H1 (cell line): ENCODE measurements at regions not wholly inside any gene's neighbourhood (a gene's known extent, or its start where the extent isn't known, plus 50 kb on each side); places are given as distances from the start of the nearest gene placed in this dataset.

Experiments
- CTCF ChIA-PET: fragments of 300-600 bp; sonication (Branson Sonifier 250); formaldehyde crosslinking; loops from one replicate; lab custom pipeline; 2021; ENCODE audit not compliant: partially characterized antibody; lab: Charles Lee
- POLR2A ChIA-PET: fragments of 300-600 bp; sonication (Branson Sonifier 250); formaldehyde crosslinking; loops from one replicate; lab custom pipeline; 2021; ENCODE audit warnings: inconsistent platforms; ENCODE audit not compliant: partially characterized antibody; lab: Charles Lee
- DNase-seq, 2 experiments: peaks; one replicate each; pipeline versions ENCODE4 v3.0.0 to v3.0.0-alpha.2; 2010 to 2022; ENCODE audit warnings: low spot score in 2 of 2, low read depth in 1 of 2, mixed read lengths in 1 of 2
- FAIRE-seq: peaks from 2 replicates; lab custom pipeline; 2011; peaks lifted over from hg19 to GRCh38; lab: Jason Lieb, UNC
- H2AFZ ChIP-seq: 2 replicates; pipeline ENCODE4 v1.8.1; 2012; ENCODE audit warnings: low read length, inconsistent platforms
- H2AK5ac ChIP-seq: 2 replicates; pipeline ENCODE4 v1.6.1; 2013; ENCODE audit warnings: low read depth, low read length
- H2BK120ac ChIP-seq: replicated peaks from 2 replicates; pipeline ENCODE3; 2013; ENCODE audit warnings: low read depth, low read length, inconsistent platforms
- H2BK12ac ChIP-seq: 2 replicates; pipeline ENCODE4 v1.6.1; 2013; ENCODE audit warnings: low read depth, low read length
- H2BK15ac ChIP-seq: 2 replicates; pipeline ENCODE4 v1.6.1; 2013; ENCODE audit warnings: low read length
- H2BK20ac ChIP-seq: 2 replicates; pipeline ENCODE4 v1.6.1; 2013; ENCODE audit warnings: low read length
- H2BK5ac ChIP-seq: 2 replicates; pipeline ENCODE4 v1.6.1; 2013; ENCODE audit warnings: low read depth, low read length
- H3K14ac ChIP-seq: 2 replicates; pipeline ENCODE4 v1.6.1; 2013; ENCODE audit warnings: inconsistent platforms; ENCODE audit not compliant: insufficient read length
- H3K18ac ChIP-seq: 2 replicates; pipeline ENCODE4 v1.6.1; 2013; ENCODE audit warnings: low read length; ENCODE audit errors: extremely low read depth
- H3K23ac ChIP-seq: 2 replicates; pipeline ENCODE4 v1.6.1; 2013; ENCODE audit warnings: inconsistent platforms; ENCODE audit not compliant: insufficient read length
- H3K23me2 ChIP-seq: 2 replicates; pipeline ENCODE4 v1.6.1; 2013; ENCODE audit warnings: low read depth, low read length
- H3K27ac ChIP-seq: 2 replicates; pipeline ENCODE4 v1.6.1; 2011; ENCODE audit warnings: low read depth, low read length, inconsistent platforms
- H3K27me3 ChIP-seq, 4 experiments: replicated peaks in 1 of 4; 1 replicate in 1 of 4; 2 replicates in 3 of 4; pipeline versions ENCODE4 v1.6.1 to v1.8.1; 2011 to 2013; ENCODE audit warnings: low read length in 3 of 4, mild to moderate bottlenecking in 3 of 4, inconsistent platforms in 2 of 4, mixed read lengths in 2 of 4, moderate library complexity in 1 of 4; ENCODE audit not compliant: control insufficient read depth in 3 of 4, insufficient read depth in 3 of 4; ENCODE audit errors: extremely low read depth in 1 of 4
- H3K36me3 ChIP-seq, 4 experiments: 2 replicates each; pipeline versions ENCODE4 v1.6.1 to v1.8.1; 2011 to 2013; ENCODE audit warnings: mild to moderate bottlenecking in 4 of 4, low read length in 3 of 4, moderate library complexity in 2 of 4, control low read depth in 1 of 4, inconsistent platforms in 1 of 4; ENCODE audit not compliant: insufficient read depth in 4 of 4, control insufficient read depth in 2 of 4
- H3K4ac ChIP-seq: replicated peaks from 2 replicates; pipeline ENCODE3; 2013; ENCODE audit warnings: low read length, low read depth, mixed read lengths, inconsistent platforms; ENCODE audit not compliant: insufficient read length
- H3K4me1 ChIP-seq, 4 experiments: replicated peaks in 1 of 4; 1 replicate in 1 of 4; 2 replicates in 3 of 4; pipeline versions ENCODE4 v1.6.1 to v1.8.1; 2011 to 2013; ENCODE audit warnings: low read length in 3 of 4, inconsistent platforms in 2 of 4, mixed read lengths in 1 of 4; ENCODE audit not compliant: insufficient read depth in 4 of 4, control insufficient read depth in 3 of 4
- H3K4me2 ChIP-seq, 2 experiments: 2 replicates each; pipeline versions ENCODE4 v1.6.1 to v1.8.1; 2011 to 2013; ENCODE audit warnings: low read depth in 2 of 2, low read length in 2 of 2, control low read depth in 1 of 2, inconsistent platforms in 1 of 2, mild to moderate bottlenecking in 1 of 2; ENCODE audit not compliant: insufficient read depth in 1 of 2
- H3K4me3 ChIP-seq, 4 experiments: fragments of 200-600, 300-600 bp in 1 of 4; sonication (generic), shearing (Covaris generic), sonication (Bioruptor Twin) in 1 of 4; 2 replicates each; pipeline versions ENCODE4 v1.5.1 to v1.8.1; 2011 to 2016; ENCODE audit warnings: low read length in 4 of 4, low read depth in 3 of 4, control low read depth in 2 of 4, inconsistent platforms in 2 of 4, mild to moderate bottlenecking in 2 of 4, mixed read lengths in 1 of 4, moderate library complexity in 1 of 4; ENCODE audit not compliant: insufficient read depth in 2 of 4; ENCODE audit errors: extremely low read depth in 1 of 4
- H3K56ac ChIP-seq: replicated peaks from 2 replicates; pipeline ENCODE3; 2013; ENCODE audit warnings: low read depth, mild to moderate bottlenecking, mixed read lengths, low read length, inconsistent platforms; ENCODE audit not compliant: insufficient read length
- H3K79me1 ChIP-seq: 2 replicates; pipeline ENCODE4 v1.6.1; 2013; ENCODE audit warnings: low read depth, low read length, control low read depth
- H3K79me2 ChIP-seq, 2 experiments: 2 replicates each; pipeline versions ENCODE4 v1.6.1 to v1.8.1; 2012 to 2013; ENCODE audit warnings: low read length in 2 of 2, mild to moderate bottlenecking in 2 of 2, inconsistent platforms in 1 of 2; ENCODE audit not compliant: insufficient read depth in 2 of 2, control insufficient read depth in 1 of 2
- H3K9ac ChIP-seq, 4 experiments: replicated peaks in 1 of 4; 1 replicate in 1 of 4; 2 replicates in 3 of 4; pipeline versions ENCODE4 v1.6.1 to v1.8.1; 2011 to 2013; ENCODE audit warnings: low read depth in 3 of 4, low read length in 3 of 4, control low read depth in 2 of 4, mild to moderate bottlenecking in 2 of 4, moderate library complexity in 2 of 4, inconsistent platforms in 1 of 4; ENCODE audit errors: extremely low read depth in 1 of 4
- H3K9me3 ChIP-seq, 2 experiments: 2 replicates each; pipeline versions ENCODE4 v1.6.1 to v1.8.1; 2012 to 2013; ENCODE audit warnings: mild to moderate bottlenecking in 2 of 2, moderate library complexity in 2 of 2, control low read depth in 1 of 2, inconsistent platforms in 1 of 2, low read depth in 1 of 2, low read length in 1 of 2, mixed read lengths in 1 of 2; ENCODE audit not compliant: insufficient read depth in 2 of 2
- H4K20me1 ChIP-seq, 2 experiments: replicated peaks in 1 of 2; 2 replicates each; pipeline versions ENCODE3 to v1.8.1; 2011 to 2013; ENCODE audit warnings: inconsistent platforms in 2 of 2, low read length in 2 of 2, mild to moderate bottlenecking in 1 of 2; ENCODE audit not compliant: insufficient read depth in 2 of 2, control insufficient read depth in 1 of 2
- H4K5ac ChIP-seq: 2 replicates; pipeline ENCODE4 v1.6.1; 2013; ENCODE audit warnings: low read length, low read depth, mixed read lengths, inconsistent platforms; ENCODE audit not compliant: insufficient read length
- H4K8ac ChIP-seq: 2 replicates; pipeline ENCODE4 v1.8.0; 2013; ENCODE audit warnings: mild to moderate bottlenecking, moderate library complexity, low read length, inconsistent platforms; ENCODE audit not compliant: insufficient read depth; ENCODE audit errors: extremely low read depth
- H4K91ac ChIP-seq: replicated peaks from 2 replicates; pipeline ENCODE3; 2013; ENCODE audit warnings: low read length, mixed read lengths, inconsistent platforms; ENCODE audit not compliant: insufficient read length
- CBX8 ChIP-seq: fragments of 300-800, 300-1000 bp; sonication (generic); IDR thresholded peaks from 2 replicates; pipeline ENCODE4 v1.7.1; 2016; ENCODE audit warnings: low read depth, low read length, borderline replicate concordance
- E2F6 ChIP-seq: IDR thresholded peaks from 2 replicates; pipeline ENCODE4 v1.6.1; 2012; ENCODE audit warnings: inconsistent platforms
- EZH2 ChIP-seq: fragments of 200-600 bp; sonication (generic); IDR thresholded peaks from 2 replicates; pipeline ENCODE4 v1.7.1; 2012; ENCODE audit warnings: low read depth, mild to moderate bottlenecking, moderate library complexity, low read length, inconsistent platforms; ENCODE audit not compliant: severe bottlenecking
- HDAC6 ChIP-seq: IDR thresholded peaks from one replicate; pipeline ENCODE4 v1.7.1; 2012; ENCODE audit warnings: low read depth, mild to moderate bottlenecking, inconsistent platforms, low read length, moderate library complexity
- KDM5A ChIP-seq: fragments of 200-600 bp; IDR thresholded peaks from 2 replicates; pipeline ENCODE4 v1.7.1; 2012; ENCODE audit warnings: mild to moderate bottlenecking, low read length, inconsistent platforms, mixed read lengths
- MAFK ChIP-seq: IDR thresholded peaks from 2 replicates; pipeline ENCODE4 v1.6.1; 2012; ENCODE audit warnings: low read depth, mild to moderate bottlenecking, improper control_type of control experiment, low read length
- NANOG ChIP-seq: IDR thresholded peaks from 2 replicates; pipeline ENCODE4 v1.6.1; 2011; ENCODE audit warnings: low read length, low read depth, mild to moderate bottlenecking, inconsistent platforms; ENCODE audit not compliant: insufficient read depth, poor library complexity, severe bottlenecking
- RAD21 ChIP-seq, 2 experiments: IDR thresholded peaks in 1 of 2; conservative IDR thresholded peaks in 1 of 2; 2 replicates each; pipeline ENCODE4 v1.6.1; 2011; ENCODE audit warnings: low read depth in 2 of 2, low read length in 2 of 2, improper control_type of control experiment in 1 of 2, inconsistent platforms in 1 of 2, mild to moderate bottlenecking in 1 of 2, moderate library complexity in 1 of 2
- RNF2 ChIP-seq: fragments of 200-900, 300-1000 bp; sonication (generic); IDR thresholded peaks from 2 replicates; pipeline ENCODE4 v1.7.1; 2016; ENCODE audit warnings: borderline replicate concordance, low read depth, mild to moderate bottlenecking, antibody characterized with exemption, low read length; ENCODE audit not compliant: poor library complexity, severe bottlenecking; ENCODE audit errors: missing control alignments
- SAP30 ChIP-seq: fragments of 300-600 bp; sonication (generic); IDR thresholded peaks from 2 replicates; pipeline ENCODE4 v1.7.1; 2012; ENCODE audit warnings: low read length, moderate library complexity, mild to moderate bottlenecking, inconsistent platforms; ENCODE audit not compliant: insufficient read depth, insufficient replicate concordance
- SRF ChIP-seq: IDR thresholded peaks from 2 replicates; pipeline ENCODE4 v1.6.1; 2011; ENCODE audit warnings: mild to moderate bottlenecking, low read depth, low read length, moderate library complexity
- TAF1 ChIP-seq: IDR thresholded peaks from 2 replicates; pipeline ENCODE4 v1.6.1; 2011; ENCODE audit warnings: mild to moderate bottlenecking, low read depth, low read length
- TF ChIP-seq, protein P1 (sequence below): IDR thresholded peaks from 2 replicates; pipeline ENCODE4 v1.6.1; 2011; ENCODE audit warnings: low read length, improper control_type of control experiment

- no peak overlapping the region for H3K14ac ChIP-seq
- no peaks in the 10 kb centered on the region for H3K36me3 ChIP-seq
- H4K5ac ChIP-seq = no peak overlapping the region
- DNase-seq (no peak), FAIRE-seq (no peak)
- no peaks in the 10 kb centered on the region for H4K20me1 ChIP-seq
- H3K79me1 ChIP-seq = no peaks in the 10 kb centered on the region
- H3K79me2 ChIP-seq = no peaks in the 10 kb centered on the region
- no peak overlapping the region for H3K9ac ChIP-seq
- H4K91ac ChIP-seq = no peak overlapping the region
- no peak overlapping the region for H2AK5ac ChIP-seq
- H3K4me1 ChIP-seq = no peaks in the 10 kb centered on the region
- H2BK120ac ChIP-seq = no peak overlapping the region
- H2BK12ac ChIP-seq = no peak overlapping the region
- ChIA-PET CTCF (no interaction called here), POLR2A (no interaction called here)
- no peak overlapping the region for H3K56ac ChIP-seq
- H3K4ac ChIP-seq = no peak overlapping the region
- no peaks in the 10 kb centered on the region for H3K23me2 ChIP-seq
- no peaks in the 10 kb centered on the region for H3K9me3 ChIP-seq
- no peak overlapping the region for H3K4me3 ChIP-seq
- no peak overlapping the region for H4K8ac ChIP-seq
- H3K27me3 ChIP-seq = no peaks in the 10 kb centered on the region
- H2BK15ac ChIP-seq = no peak overlapping the region
- no peak overlapping the region for H3K4me2 ChIP-seq
- no peak overlapping the region for H3K18ac ChIP-seq
- H2BK20ac ChIP-seq = no peak overlapping the region
- H2AFZ ChIP-seq = no peak overlapping the region
- H3K27ac ChIP-seq = no peak overlapping the region
- H3K23ac ChIP-seq = no peak overlapping the region
- H2BK5ac ChIP-seq = no peak overlapping the region
- TF ChIP-seq SRF (no peak), KDM5A (no peak), RAD21 (IDR thresholded peaks at IDR 0.05 in 1 of 2, conservative IDR thresholded peaks at IDR 0.05 in 1 of 2; ENCODE audit: low read depth in 2 of 2, low read length in 2 of 2) (no peak), SAP30 (no peak), TAF1 (no peak), CBX8 (no peak), E2F6 (no peak), EZH2 (no peak), MAFK (no peak), RNF2 (no peak), NANOG (no peak), HDAC6 (no peak)
- TF ChIP-seq, protein P1, sequence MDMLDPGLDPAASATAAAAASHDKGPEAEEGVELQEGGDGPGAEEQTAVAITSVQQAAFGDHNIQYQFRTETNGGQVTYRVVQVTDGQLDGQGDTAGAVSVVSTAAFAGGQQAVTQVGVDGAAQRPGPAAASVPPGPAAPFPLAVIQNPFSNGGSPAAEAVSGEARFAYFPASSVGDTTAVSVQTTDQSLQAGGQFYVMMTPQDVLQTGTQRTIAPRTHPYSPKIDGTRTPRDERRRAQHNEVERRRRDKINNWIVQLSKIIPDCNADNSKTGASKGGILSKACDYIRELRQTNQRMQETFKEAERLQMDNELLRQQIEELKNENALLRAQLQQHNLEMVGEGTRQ = no peak
These were observed 706.8 kb downstream of the CD109 start for GRCh38 chr6:74402781-74403180.
